ENCODE measurements at regions not wholly inside any gene's neighbourhood (a gene's known extent, or its start where the extent isn't known, plus 50 kb on each side); places are given as distances from the start of the nearest gene placed in this dataset.
"Not testable (repeated sequence)": the region's sequence is repeated elsewhere in the genome, so short reads cannot be mapped to it uniquely, and the experiment has no call there.

DNA sequence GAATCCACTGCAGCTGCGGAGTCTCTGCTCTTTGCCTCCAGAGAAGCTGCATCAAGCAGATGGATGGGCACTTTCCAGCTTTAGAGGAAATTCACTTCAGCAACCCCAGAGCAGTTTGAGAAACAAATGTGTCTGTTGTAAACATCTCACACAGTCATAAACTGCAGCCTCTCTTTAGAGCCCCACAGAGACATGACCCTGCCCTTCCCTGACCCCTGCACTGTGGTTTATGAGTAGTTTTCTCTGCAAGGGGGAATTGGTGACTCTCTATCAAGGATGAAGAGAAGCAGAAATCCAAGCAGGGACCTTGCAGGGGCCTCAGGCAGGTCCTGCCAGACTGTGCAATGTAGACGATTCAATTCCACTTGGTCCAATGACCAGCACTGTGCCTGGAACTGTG is 160.2 kb downstream of the SH2D4B start:
- DNase-seq, result no peak

DNA sequence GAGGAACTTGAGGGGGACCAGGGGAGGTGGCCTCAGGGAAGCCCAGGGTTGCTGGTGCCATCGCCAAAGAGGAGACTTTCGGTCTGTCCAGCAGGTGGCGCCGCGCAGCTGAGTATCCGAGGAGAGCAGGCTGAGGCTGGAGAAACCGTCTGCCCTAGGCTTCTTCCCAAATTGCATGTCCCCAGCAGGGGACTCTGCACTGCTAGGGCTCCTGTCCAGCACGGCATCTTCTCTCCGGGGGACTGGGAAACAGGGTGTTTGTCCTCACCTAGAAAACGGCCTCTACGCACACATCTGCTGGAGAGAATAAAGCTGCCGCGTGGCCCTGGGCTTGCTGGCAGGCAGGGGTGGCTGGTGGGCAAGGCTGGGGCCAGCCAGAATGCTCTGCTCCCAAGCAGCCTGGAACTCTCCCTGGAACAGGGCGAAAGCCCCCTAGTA is 161.9 kb downstream of the SH2D4B start:
- peak; percentile 61 for DNase-seq

DNA sequence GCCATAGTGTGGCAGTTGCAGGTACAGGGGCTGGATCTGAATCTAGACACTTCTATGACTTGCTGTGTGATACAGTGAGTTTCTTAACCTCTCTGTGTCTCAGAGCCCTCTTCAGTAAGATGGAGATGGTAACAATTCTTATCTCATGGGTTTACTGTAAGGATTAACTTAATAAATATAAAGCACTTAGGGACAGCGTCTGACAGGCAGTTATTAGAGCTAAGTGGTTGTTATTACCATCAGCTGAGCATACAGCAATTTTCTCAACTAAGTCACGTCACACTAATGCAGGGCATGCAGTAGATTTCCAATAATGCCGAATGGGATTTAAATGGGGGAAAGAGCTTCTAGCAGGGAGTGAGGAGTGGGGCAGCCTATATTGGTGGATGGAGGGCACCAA is 162.6 kb downstream of the SH2D4B start:
- no peak for DNase-seq

DNA sequence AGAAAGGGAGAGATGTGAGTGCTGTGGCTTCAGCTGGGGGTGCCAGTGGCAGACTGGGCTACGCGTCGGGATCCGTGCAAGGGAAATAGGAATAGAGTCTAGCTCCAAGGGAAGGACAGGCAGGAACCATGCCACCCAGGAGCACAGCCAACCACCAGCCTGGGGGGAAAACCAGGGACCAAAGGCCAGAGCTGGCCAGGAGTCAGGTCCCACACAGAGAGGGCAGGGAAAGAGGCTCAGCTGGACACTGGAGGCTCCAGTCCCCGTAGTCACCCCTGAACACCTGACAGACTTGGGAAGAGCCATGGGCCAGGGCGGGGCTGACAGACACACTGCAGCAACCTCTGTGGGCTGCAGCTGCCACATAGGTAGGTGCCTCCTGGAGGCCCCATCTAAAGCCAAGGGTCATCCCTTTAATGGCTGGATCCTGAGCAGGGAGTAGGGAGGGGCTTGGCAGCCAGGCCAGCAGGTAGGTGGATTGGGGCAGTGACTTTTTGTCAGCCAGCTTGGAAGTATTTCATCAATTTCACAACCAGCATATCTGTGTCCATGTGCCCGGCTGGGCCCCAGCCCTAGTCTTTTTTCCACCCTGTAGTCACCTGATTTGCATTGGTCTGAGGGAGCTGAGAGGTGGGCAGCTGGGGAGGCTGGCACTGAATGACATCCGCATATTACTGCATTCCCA is 163.2 kb downstream of the SH2D4B start:
- no peak for DNase-seq

DNA sequence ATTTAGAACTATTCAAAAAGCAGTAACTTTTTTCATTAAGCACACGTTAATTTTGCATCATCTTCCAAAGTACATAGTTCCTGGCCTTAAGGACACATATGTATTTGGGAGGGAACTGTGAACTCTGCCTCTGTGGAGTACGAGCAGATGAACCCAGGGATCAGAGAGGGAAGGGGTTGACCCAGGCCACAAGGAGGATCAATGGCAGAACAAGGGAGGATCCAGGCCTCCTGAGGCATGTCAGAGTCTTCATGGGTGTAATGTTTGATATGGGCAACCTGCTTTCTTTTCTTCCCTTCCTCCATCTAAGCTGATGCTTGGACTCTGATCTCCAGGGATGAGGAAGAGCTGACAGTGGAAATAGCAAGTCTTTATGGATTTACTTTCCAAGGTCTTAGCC is 164.0 kb downstream of the SH2D4B start:
- DNase-seq, result no peak

DNA sequence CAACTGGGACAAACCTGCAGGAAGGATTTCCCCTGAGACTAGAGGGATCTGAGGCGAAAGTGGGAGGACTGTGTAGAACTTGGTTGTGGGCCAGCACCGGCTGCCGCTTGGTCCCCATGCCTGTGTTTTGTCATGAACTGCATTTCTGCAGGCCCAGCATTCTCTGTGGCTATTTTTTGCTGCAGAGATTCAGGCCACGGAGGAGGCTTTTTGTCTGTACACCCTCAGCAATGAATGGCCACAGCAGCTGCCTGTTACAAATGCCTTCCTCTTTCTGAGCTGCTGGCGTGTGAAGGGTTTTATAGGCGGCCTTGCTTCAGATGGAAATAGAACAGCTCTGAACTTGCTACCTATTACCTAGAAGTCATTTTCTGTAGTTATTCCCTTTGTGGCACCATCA is 164.4 kb downstream of the SH2D4B start:
- no peak for DNase-seq

DNA sequence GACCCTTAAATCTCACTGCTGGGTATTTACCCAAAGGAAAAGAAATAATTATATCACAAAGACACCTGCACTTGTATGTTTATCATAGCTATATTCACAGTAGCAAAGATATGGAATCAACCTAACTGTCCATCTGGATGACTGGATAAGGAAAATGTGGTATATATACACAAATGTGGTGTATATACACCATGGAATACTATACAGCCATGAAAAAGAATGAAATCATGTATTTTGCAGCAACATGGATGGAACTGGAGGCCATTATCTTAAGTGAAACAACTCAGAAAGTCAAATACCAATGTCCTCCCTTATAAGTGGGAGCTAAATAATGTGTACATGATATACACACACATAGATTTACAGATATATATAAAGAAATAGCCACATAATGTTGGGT is 168.2 kb downstream of the SH2D4B start:
- DNase-seq, result no peak

DNA sequence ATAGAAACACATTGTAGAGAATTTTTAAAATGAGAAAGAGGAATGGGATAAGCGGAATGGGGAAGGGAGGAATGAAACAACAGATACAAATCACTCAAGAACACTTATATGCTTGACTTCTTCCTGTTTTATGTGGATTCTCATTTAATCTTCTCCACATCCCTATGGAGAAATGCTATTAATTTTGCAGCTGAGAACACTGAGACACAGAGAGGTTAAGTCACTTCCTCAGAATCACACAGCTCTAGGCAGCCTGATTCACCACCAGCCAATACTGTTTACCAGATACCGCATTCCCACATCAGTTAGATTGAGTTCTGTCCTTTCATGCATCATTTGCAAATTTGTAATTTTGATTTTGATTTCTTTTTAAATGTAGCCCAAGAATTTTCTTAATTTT is 170.5 kb downstream of the SH2D4B start:
- DNase-seq, result no peak

DNA sequence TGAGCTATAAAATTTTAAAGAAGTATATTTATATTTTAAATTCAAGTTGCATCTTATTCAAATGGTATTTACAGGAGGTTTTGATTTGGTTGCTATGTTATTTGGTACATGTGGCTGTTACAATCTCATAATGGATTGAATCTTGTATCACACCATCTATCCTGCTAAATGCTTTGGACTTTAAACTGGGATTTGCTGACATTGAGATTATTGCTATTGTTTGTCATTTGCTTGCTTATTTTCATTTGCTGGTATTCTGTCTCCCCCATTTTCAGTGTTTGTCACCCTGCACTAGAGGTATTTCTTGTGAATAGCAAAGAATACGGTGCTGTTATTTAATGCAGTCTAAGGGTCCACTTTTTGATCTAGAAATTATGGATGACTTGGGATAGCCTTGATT is 171.1 kb downstream of the SH2D4B start:
- no peak for DNase-seq

DNA sequence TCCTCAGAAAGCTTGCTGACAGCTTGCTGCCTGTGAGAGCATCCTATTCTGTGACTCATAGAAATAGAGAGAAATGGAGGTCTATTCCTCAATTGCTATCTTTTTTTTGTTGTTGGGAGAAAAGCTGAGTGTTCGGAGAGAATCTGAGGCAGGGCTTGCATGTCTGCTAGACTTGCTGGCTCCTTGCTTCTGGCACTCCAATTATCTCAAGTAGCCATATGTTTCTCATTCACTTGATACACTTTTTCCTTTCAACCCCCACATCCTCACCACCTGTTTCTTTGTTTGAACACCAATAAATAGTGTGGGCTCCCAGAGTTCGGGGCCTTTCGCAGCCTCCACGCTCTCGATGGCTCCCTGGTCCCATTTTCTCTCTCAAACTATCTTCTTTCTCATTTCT is 172.2 kb downstream of the SH2D4B start:
- DNase-seq, result no peak

DNA sequence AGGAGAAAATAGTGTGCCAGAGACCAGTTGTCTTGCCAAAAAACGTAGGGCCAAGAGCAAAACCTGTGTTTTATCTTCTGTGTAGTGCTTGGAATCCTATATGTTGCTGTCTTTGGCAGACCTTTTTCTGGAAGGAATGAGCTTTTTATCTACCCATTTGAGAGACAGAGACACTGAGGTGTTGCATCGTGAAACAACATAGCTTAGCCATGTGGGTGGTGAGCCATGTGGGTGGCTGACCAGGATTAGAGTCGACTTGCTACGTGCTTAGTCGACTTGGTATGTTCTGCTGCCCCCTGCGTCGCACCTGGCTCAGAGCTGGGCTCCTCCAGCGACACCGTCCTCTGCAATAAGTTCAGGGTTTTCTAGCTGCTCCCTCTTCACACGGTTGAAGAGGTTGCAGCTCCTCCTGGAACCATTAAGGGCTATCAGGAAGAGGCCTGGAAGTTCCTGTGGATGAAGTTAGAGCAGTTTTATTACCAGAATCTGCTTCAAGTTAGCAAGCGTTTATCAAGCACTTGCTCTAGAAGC is 175.8 kb downstream of the SH2D4B start:
- DNase-seq, result no peak

DNA sequence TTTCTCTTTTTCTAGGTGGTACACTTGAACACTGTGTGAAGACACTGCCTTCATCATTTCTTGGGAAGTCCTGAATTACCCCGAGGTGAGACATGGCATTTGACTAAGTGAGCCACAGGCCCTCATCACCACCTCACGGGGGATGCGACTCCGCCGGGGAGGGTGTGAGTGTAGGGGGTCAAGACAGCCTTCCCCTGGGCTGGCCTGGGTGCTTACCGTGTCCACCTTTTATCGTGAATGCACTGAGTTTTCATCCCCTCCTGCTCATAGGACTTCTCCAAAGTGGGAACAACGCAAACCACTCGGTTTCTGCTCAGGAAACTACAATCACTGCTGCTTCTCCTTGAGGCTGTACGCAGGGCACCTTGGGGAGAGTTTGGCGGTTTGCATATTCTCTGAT is 176.9 kb downstream of the SH2D4B start:
- DNase-seq, result no peak

DNA sequence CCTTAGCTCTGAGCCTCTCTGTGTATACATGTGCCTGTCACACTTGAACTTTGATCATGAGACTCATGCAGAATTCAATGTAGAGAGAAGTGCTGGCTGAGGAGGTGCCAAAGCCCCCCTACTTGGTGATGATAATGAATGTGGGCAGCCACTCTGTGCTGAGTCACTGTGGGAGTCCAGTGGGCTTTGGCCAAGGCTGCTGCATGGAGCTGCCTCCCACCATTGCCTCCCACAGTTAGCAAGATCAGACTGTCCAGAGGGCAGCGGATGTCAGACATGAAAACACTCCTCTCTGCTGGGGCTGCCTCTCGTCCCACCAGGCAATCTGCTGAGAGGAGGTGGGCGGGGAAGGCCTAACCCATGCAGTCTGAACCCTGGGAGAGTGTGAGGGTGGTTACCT is 180.3 kb downstream of the SH2D4B start:
- no peak for DNase-seq

DNA sequence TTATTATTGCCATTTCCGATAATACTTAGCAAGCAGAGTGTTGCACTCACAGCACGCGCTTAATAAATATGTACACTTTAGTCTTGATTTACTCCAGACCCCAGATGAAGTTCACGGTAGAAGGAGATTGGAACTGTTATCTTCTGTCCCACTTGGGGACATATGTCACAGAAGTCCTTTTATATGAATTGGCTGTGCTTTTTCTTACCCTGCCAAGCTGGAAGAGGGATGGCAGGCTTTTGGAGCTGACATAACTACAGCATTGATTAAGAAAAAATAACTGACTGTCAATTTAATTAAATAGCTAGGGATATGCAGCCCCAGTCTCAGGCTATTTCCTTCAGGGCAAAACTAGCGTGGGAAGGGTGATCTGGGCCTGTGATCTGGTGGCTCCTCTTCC is 182.2 kb downstream of the SH2D4B start:
- DNase-seq, result no peak

DNA sequence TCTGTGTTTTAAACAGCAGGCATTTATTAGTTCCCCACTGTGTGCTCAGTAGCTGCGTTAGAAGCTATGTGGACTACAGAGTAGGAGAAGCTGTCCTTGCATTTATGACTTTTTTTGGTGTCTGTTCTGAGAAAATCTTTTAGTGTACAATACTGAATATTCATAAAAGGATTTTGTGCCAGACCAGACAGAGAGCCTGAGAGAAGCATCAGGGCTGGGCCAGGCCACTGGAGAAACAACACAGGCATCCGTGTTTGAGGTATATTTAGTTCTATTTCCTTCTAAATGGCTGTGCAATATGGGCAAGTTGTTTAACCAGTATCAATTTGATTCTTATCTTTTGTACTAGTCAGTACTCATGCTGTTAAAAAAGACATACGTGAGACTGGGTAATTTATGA is 182.8 kb downstream of the SH2D4B start:
- no peak for DNase-seq

DNA sequence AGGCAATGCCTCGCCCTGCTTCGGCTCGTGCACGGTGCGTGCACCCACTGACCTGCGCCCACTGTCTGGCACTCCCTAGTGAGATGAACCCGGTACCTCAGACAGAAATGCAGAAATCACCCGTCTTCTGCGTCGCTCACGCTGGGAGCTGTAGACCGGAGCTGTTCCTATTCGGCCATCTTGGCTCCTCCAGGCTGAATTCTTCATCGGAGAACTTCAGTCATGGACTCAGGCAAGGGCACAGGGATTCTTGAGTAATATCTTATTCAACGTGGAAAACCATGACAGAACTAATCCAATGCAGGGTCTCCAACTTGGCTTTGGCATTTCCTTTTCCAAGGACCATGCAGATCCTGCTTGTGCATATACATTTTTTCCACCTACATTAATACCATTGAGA is 190.7 kb downstream of the SH2D4B start:
- not testable (repeated sequence) for DNase-seq

DNA sequence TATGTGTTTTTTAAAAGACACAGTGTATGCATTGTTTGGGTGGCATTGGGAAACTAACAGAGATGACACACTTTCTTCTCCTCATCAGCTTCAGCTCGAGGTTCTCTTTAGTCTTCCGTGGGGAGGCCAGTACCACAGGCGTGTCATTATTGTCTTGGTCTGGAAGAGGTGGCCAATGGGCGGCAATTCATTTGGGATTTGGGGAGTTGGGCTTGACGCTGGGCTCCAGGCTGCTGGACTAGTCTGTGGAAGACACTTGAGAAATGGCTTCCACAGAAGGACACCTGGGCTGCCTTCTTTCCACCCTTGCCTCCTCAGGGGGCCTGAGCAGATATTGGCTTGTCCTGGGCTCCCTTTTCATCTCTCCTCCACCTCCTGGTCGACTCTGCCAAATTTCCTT is 192.2 kb downstream of the SH2D4B start:
- no peak for DNase-seq

DNA sequence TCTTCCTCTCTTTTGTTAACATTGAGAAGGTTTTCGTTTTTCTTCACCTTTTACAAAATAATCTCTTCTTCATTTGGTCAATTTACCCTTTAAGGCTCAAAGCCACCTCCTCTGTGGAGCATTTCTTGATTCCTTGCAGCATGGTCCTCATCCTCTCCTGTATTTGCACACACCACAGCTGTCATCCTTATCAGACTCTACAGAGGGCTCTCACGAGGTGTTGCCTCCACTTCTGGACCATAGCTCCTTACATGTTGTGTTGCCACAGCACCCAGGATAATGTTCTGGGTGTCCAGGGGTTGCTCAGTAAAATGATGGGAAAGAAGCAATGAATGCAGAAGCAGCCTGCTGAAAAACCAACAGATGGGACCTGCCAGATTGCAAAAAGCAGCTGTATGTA is 192.8 kb downstream of the SH2D4B start:
- DNase-seq, result no peak

DNA sequence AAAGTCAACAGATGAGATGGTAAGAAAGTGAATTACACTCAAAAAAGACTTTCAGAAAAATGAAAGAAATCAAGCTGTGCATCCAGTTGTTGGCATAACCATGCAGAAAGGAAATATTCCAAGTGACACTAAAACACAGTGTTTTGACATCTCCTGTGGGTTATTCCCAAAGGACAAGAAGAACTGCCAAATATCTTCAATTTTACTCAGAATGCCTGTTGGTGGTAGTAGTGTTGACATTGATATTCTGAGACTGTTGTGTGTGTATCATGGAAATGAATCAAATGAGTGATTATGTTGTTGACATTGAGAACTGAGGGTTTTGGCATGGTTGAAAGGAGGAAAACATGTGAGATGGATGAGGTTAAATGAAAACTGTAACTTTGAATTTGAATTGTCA is 196.9 kb downstream of the SH2D4B start:
- no peak for DNase-seq

DNA sequence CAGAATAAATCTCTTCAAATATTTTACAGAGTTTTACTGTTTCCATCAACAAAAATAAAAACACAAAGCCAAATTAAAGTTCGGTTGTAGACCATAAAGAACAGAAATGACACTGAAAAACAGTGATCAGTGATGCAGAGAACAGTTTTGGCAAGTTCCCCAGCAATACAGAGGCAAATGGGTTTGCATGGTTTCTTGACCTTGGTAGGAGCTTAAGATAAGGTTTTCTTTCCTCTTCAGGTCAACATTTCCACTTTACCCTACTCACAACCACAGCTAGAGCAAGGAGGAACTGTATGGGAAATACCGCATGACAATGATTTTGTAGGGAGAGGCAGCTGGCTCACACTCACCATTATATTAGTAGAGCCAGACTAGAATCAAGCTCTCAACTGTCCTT is 199.5 kb downstream of the SH2D4B start:
- no peak for DNase-seq

DNA sequence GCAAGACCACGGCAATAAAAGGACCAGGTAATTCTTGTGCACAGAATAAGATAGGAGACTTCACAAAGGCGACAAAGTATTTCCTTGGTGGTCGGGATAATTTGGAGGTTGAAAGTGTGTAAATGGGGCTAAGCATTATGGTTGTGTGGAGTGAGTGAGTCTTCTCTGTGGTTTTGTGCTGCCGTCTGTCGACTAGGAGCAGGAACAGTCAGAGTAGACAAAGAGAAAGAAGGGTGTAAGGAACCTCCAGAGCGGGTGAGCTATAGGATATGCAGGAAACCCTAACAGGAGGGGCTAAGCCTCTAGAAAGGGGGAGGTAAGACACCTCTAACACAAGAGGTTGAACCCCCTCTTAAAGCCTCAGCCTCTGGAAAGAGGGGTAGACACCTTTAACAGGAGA is 201.6 kb downstream of the SH2D4B start:
- DNase-seq, result no peak

DNA sequence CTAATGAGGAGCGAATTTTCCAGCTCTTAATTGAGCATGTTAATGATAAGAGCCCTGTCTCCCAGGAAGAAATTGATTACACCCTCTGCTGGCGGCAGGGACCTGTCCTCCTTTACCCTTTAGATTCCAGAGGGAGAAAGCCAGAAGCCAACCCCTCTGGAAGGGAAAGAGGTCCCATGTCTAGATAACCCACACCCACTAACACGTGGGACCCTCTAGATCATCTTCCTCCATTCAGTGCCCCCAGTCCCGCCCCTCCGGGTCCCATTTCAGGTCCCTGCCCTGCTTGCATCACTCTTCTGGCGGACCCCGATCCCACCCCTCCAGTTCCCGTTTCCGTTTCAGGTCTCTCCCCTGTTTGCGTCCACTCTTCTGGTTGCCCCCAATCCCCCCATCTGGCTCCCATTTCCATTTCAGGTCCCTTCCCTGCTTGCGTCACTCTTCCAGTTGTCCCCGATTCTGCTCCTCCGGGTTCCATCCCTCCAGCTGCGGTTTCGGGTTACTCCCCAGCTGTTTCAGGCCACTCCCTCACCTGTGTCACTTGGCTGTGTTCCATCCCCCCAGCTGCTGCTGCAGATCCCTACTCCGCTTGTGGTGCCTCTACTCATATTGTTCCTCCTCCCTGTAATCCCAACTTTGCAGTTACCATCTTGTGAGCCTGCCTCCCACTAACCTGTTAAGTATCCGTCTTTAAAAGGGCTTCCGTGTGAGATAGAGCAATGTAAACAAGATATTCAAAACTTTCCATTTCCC is 202.4 kb downstream of the SH2D4B start:
- no peak for DNase-seq

DNA sequence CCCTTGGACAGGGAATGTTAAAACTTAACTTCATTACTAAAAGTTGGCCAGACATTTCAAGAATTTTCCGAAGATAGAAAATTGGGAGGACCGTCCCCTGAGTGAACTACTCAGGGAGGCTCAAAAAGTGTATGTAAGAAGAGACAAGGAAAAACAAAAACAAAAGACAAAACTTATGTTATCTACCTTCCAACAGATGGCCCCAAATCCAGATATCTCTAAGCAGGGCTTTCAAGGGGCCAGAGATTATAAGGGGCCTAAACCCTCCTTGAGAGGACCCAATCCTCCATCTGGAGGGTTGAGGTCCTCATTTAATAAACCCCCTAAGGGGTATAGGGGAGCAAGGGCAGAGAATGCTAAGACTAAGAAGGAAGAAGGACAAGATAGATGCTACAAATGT is 203.6 kb downstream of the SH2D4B start:
- no peak for DNase-seq

DNA sequence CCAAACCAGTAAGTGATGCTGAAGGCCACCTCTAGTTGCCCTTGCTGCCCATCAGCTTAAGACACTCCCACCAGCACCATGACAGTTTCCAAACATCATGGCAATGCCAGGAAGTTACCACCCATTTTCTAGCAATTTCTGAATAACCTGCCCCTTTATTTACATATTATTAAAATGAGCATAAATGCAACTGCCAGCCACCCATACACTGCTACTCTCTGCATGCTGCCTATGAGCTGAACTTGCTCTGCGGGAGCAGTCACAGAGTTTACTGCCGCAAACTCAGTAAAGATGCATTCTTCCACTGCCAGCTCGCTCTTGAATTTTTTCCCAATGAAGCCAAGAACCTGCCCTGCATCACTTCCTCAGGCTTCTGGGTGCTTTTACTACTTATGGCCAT is 212.6 kb downstream of the SH2D4B start:
- DNase-seq, result no peak

DNA sequence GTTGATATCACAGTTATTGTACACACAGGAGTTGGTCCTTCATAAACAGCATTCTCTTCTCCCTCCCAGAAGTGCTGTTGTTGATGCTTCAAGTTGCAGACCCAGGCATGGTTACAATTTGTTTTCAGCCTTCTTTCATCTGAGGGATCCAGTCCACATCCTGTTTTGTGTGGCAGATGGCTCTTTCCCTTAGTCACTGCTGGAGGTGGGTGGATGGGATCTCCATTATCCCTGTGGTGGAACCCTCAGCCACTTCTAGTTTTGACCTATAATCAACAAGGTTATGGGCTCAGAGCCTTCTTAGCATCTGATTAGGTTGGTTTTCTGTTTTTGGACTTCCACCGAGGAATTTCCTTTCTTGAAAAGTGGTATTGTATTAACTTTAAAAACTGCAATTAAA is 214.2 kb downstream of the SH2D4B start:
- no peak for DNase-seq
